WTC11 (cell line): ENCODE measurements at regions not wholly inside any gene's neighbourhood (a gene's known extent, or its start where the extent isn't known, plus 50 kb on each side); places are given as distances from the start of the nearest gene placed in this dataset.

Experiments used
- ATAC-seq: fragments of 200-7000 bp; cut with Tn5 transposase; 2 replicates; pipeline ENCODE4 v1.10.0; 2021; ENCODE audit warnings: mild to moderate bottlenecking, moderate library complexity
- CTCF ChIA-PET: fragments of 300-600 bp; sonication (Branson Sonifier 250); formaldehyde crosslinking; loops from one replicate; lab custom pipeline; 2021; ENCODE audit warnings: antibody characterized with exemption; lab: Charles Lee
- POLR2A ChIA-PET: fragments of 350-600 bp; sonication (Branson Sonifier 250); formaldehyde crosslinking; loops from one replicate; lab custom pipeline; 2021; ENCODE audit warnings: antibody characterized with exemption; lab: Charles Lee
- DNase-seq: peaks from one replicate; pipeline ENCODE4 v3.0.0; 2021; ENCODE audit warnings: low spot score
- H3K27ac Mint-ChIP-seq: 2 replicates; pipeline ENCODE4 v1.8.0; 2021; ENCODE audit warnings: mixed read lengths
- H3K27me3 Mint-ChIP-seq: 2 replicates; pipeline ENCODE4 v1.8.0; 2021; ENCODE audit warnings: low read depth, mild to moderate bottlenecking, moderate library complexity, mixed read lengths
- H3K36me3 Mint-ChIP-seq: 2 replicates; pipeline ENCODE4 v1.8.0; 2021; ENCODE audit warnings: mixed read lengths
- H3K4me1 Mint-ChIP-seq: 2 replicates; pipeline ENCODE4 v1.8.0; 2022; ENCODE audit warnings: mixed read lengths
- H3K4me3 Mint-ChIP-seq: 2 replicates; pipeline ENCODE4 v1.8.0; 2021; ENCODE audit warnings: mild to moderate bottlenecking, moderate library complexity, mixed read lengths
- H3K9me3 Mint-ChIP-seq: 2 replicates; pipeline ENCODE4 v1.8.0; 2021; ENCODE audit warnings: mixed read lengths
- CREM ChIP-seq: sonication (generic); formaldehyde crosslinking; IDR thresholded peaks from 2 replicates; pipeline ENCODE4 v1.8.1; 2022; ENCODE audit warnings: mild to moderate bottlenecking, missing genetic modification reagents, moderate library complexity
- EMX1 ChIP-seq: fragments of 250-450 bp; sonication (Bioruptor Pico); IDR thresholded peaks from 2 replicates; pipeline ENCODE4 v1.8.0; 2021; ENCODE audit warnings: mild to moderate bottlenecking
- ESRRA ChIP-seq: sonication (generic); formaldehyde crosslinking; IDR thresholded peaks from 2 replicates; pipeline ENCODE4 v1.8.1; 2022; ENCODE audit warnings: mild to moderate bottlenecking, missing genetic modification reagents, borderline replicate concordance
- ETV6 ChIP-seq: sonication (generic); formaldehyde crosslinking; IDR thresholded peaks from 2 replicates; pipeline ENCODE4 v1.8.1; 2022; ENCODE audit warnings: mild to moderate bottlenecking, missing genetic modification reagents
- HMGA2 ChIP-seq: fragments of 250-450 bp; sonication (Bioruptor Pico); IDR thresholded peaks from 2 replicates; pipeline ENCODE4 v1.4.0; 2021; ENCODE audit warnings: mild to moderate bottlenecking, moderate library complexity
- NFE2L1 ChIP-seq: sonication (generic); formaldehyde crosslinking; IDR thresholded peaks from 2 replicates; pipeline ENCODE4 v1.8.1; 2023; ENCODE audit warnings: missing genetic modification reagents
- RELA ChIP-seq: sonication (generic); formaldehyde crosslinking; IDR thresholded peaks from 2 replicates; pipeline ENCODE4 v1.8.1; 2022; ENCODE audit warnings: missing genetic modification reagents, mild to moderate bottlenecking, borderline replicate concordance
- SMAD3 ChIP-seq: sonication (generic); formaldehyde crosslinking; IDR thresholded peaks from 2 replicates; pipeline ENCODE4 v1.8.0; 2022; ENCODE audit warnings: missing genetic modification reagents, mild to moderate bottlenecking, borderline replicate concordance
- SP1 ChIP-seq: sonication (generic); formaldehyde crosslinking; conservative IDR thresholded peaks from 2 replicates; pipeline ENCODE4 v1.8.1; 2022; ENCODE audit warnings: missing genetic modification reagents
- TCF7 ChIP-seq: sonication (generic); formaldehyde crosslinking; IDR thresholded peaks from 2 replicates; pipeline ENCODE4 v1.8.0; 2022; ENCODE audit warnings: mild to moderate bottlenecking, low read depth, missing genetic modification reagents, moderate library complexity
- TP53 ChIP-seq: sonication (generic); formaldehyde crosslinking; IDR thresholded peaks from 2 replicates; pipeline ENCODE4 v1.8.1; 2023; ENCODE audit warnings: mild to moderate bottlenecking, missing genetic modification reagents
- TF ChIP-seq, protein P1 (sequence below): sonication (generic); formaldehyde crosslinking; conservative IDR thresholded peaks from 2 replicates; pipeline ENCODE4 v1.8.1; 2022; ENCODE audit warnings: mild to moderate bottlenecking, missing genetic modification reagents
- TF ChIP-seq, protein P2 (sequence below): fragments of 250-450 bp; sonication (Bioruptor Pico); IDR thresholded peaks from 2 replicates; pipeline ENCODE4 v1.9.0; 2021; ENCODE audit warnings: moderate library complexity, mild to moderate bottlenecking, inconsistent platforms, borderline replicate concordance
- TF ChIP-seq, protein P3 (sequence below): fragments of 200-600 bp; IDR thresholded peaks from 2 replicates; pipeline ENCODE4 v1.8.0; 2022; ENCODE audit warnings: antibody characterized with exemption
- TF ChIP-seq, protein P4 (sequence below): sonication (generic); formaldehyde crosslinking; IDR thresholded peaks from 2 replicates; pipeline ENCODE4 v1.8.0; 2022; ENCODE audit warnings: missing genetic modification reagents
- TF ChIP-seq, protein P5 (sequence below): sonication (generic); formaldehyde crosslinking; IDR thresholded peaks from 2 replicates; pipeline ENCODE4 v1.8.0; 2022; ENCODE audit warnings: mild to moderate bottlenecking, missing genetic modification reagents
- TF ChIP-seq, protein P6 (sequence below): sonication (generic); formaldehyde crosslinking; IDR thresholded peaks from 2 replicates; pipeline ENCODE4 v1.8.1; 2023; ENCODE audit warnings: mild to moderate bottlenecking, moderate library complexity, missing genetic modification reagents
- TF ChIP-seq, protein P7 (sequence below): sonication (generic); formaldehyde crosslinking; IDR thresholded peaks from 2 replicates; pipeline ENCODE4 v1.8.0; 2023; ENCODE audit warnings: missing genetic modification reagents
- TF ChIP-seq, protein P8 (sequence below): sonication (generic); formaldehyde crosslinking; IDR thresholded peaks from 2 replicates; pipeline ENCODE4 v1.8.1; 2023; ENCODE audit warnings: mild to moderate bottlenecking, missing genetic modification reagents, moderate library complexity
- TF ChIP-seq, protein P9 (sequence below): sonication (generic); formaldehyde crosslinking; IDR thresholded peaks from 2 replicates; pipeline ENCODE4 v1.8.1; 2023; ENCODE audit warnings: mild to moderate bottlenecking, missing genetic modification reagents, moderate library complexity

DNA sequence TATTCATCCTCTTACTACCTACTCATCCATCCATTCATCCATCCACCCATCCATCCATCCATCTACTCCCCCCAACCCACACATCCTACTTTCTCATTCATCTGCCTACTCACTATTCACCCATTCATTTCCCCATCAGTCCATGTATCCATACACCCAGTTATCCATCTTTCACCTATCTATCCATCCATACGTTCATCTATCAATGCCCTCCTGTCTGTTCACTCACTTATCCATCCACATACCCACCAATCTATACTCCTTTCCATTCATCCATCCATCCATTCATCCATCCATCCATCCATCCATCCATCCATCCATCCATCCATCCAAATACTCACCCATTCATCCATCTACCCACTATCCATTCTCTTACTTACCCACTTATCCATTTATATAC, 117.8 kb upstream of the LHX5 start:
- POLR2A ChIA-PET = no interaction called here
- H3K4me1 Mint-ChIP-seq = peaks cover 44% of the 10 kb centered on the region
- no peak overlapping the region for H3K4me3 Mint-ChIP-seq
- no peaks in the 10 kb centered on the region for H3K36me3 Mint-ChIP-seq
- peaks cover 8% of the 10 kb centered on the region for H3K9me3 Mint-ChIP-seq
- H3K27me3 Mint-ChIP-seq = peaks cover 18% of the 10 kb centered on the region
- TF ChIP-seq, protein P1, sequence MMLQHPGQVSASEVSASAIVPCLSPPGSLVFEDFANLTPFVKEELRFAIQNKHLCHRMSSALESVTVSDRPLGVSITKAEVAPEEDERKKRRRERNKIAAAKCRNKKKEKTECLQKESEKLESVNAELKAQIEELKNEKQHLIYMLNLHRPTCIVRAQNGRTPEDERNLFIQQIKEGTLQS (CRISPR knock-in tag) = no peak
- TF ChIP-seq ESRRA (CRISPR knock-in tag) (no peak), EMX1 (CRISPR knock-in tag) (no peak), NFE2L1 (no peak), SP1 (CRISPR knock-in tag) (no peak), SMAD3 (CRISPR knock-in tag) (no peak), HMGA2 (CRISPR knock-in tag) (no peak), CREM (CRISPR knock-in tag) (no peak), TP53 (CRISPR knock-in tag) (no peak), RELA (no peak), ETV6 (CRISPR knock-in tag) (no peak), TCF7 (no peak)
- TF ChIP-seq, protein P2, sequence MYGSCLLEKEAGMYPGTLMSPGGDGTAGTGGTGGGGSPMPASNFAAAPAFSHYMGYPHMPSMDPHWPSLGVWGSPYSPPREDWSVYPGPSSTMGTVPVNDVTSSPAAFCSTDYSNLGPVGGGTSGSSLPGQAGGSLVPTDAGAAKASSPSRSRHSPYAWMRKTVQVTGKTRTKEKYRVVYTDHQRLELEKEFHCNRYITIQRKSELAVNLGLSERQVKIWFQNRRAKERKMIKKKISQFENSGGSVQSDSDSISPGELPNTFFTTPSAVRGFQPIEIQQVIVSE (CRISPR knock-in tag) = no peak
- TF ChIP-seq, protein P3, sequence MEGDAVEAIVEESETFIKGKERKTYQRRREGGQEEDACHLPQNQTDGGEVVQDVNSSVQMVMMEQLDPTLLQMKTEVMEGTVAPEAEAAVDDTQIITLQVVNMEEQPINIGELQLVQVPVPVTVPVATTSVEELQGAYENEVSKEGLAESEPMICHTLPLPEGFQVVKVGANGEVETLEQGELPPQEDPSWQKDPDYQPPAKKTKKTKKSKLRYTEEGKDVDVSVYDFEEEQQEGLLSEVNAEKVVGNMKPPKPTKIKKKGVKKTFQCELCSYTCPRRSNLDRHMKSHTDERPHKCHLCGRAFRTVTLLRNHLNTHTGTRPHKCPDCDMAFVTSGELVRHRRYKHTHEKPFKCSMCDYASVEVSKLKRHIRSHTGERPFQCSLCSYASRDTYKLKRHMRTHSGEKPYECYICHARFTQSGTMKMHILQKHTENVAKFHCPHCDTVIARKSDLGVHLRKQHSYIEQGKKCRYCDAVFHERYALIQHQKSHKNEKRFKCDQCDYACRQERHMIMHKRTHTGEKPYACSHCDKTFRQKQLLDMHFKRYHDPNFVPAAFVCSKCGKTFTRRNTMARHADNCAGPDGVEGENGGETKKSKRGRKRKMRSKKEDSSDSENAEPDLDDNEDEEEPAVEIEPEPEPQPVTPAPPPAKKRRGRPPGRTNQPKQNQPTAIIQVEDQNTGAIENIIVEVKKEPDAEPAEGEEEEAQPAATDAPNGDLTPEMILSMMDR = no peak
- TF ChIP-seq, protein P4, sequence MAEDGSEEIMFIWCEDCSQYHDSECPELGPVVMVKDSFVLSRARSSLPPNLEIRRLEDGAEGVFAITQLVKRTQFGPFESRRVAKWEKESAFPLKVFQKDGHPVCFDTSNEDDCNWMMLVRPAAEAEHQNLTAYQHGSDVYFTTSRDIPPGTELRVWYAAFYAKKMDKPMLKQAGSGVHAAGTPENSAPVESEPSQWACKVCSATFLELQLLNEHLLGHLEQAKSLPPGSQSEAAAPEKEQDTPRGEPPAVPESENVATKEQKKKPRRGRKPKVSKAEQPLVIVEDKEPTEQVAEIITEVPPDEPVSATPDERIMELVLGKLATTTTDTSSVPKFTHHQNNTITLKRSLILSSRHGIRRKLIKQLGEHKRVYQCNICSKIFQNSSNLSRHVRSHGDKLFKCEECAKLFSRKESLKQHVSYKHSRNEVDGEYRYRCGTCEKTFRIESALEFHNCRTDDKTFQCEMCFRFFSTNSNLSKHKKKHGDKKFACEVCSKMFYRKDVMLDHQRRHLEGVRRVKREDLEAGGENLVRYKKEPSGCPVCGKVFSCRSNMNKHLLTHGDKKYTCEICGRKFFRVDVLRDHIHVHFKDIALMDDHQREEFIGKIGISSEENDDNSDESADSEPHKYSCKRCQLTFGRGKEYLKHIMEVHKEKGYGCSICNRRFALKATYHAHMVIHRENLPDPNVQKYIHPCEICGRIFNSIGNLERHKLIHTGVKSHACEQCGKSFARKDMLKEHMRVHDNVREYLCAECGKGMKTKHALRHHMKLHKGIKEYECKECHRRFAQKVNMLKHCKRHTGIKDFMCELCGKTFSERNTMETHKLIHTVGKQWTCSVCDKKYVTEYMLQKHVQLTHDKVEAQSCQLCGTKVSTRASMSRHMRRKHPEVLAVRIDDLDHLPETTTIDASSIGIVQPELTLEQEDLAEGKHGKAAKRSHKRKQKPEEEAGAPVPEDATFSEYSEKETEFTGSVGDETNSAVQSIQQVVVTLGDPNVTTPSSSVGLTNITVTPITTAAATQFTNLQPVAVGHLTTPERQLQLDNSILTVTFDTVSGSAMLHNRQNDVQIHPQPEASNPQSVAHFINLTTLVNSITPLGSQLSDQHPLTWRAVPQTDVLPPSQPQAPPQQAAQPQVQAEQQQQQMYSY (CRISPR knock-in tag) = no peak
- TF ChIP-seq, protein P5, sequence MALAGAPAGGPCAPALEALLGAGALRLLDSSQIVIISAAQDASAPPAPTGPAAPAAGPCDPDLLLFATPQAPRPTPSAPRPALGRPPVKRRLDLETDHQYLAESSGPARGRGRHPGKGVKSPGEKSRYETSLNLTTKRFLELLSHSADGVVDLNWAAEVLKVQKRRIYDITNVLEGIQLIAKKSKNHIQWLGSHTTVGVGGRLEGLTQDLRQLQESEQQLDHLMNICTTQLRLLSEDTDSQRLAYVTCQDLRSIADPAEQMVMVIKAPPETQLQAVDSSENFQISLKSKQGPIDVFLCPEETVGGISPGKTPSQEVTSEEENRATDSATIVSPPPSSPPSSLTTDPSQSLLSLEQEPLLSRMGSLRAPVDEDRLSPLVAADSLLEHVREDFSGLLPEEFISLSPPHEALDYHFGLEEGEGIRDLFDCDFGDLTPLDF (CRISPR knock-in tag) = no peak
- TF ChIP-seq, protein P6, sequence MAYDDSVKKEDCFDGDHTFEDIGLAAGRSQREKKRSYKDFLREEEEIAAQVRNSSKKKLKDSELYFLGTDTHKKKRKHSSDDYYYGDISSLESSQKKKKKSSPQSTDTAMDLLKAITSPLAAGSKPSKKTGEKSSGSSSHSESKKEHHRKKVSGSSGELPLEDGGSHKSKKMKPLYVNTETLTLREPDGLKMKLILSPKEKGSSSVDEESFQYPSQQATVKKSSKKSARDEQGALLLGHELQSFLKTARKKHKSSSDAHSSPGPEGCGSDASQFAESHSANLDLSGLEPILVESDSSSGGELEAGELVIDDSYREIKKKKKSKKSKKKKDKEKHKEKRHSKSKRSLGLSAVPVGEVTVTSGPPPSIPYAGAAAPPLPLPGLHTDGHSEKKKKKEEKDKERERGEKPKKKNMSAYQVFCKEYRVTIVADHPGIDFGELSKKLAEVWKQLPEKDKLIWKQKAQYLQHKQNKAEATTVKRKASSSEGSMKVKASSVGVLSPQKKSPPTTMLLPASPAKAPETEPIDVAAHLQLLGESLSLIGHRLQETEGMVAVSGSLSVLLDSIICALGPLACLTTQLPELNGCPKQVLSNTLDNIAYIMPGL (CRISPR knock-in tag) = no peak
- TF ChIP-seq, protein P7, sequence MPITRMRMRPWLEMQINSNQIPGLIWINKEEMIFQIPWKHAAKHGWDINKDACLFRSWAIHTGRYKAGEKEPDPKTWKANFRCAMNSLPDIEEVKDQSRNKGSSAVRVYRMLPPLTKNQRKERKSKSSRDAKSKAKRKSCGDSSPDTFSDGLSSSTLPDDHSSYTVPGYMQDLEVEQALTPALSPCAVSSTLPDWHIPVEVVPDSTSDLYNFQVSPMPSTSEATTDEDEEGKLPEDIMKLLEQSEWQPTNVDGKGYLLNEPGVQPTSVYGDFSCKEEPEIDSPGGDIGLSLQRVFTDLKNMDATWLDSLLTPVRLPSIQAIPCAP (CRISPR knock-in tag) = no peak
- TF ChIP-seq, protein P8, sequence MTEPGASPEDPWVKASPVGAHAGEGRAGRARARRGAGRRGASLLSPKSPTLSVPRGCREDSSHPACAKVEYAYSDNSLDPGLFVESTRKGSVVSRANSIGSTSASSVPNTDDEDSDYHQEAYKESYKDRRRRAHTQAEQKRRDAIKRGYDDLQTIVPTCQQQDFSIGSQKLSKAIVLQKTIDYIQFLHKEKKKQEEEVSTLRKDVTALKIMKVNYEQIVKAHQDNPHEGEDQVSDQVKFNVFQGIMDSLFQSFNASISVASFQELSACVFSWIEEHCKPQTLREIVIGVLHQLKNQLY (CRISPR knock-in tag) = no peak
- TF ChIP-seq, protein P9, sequence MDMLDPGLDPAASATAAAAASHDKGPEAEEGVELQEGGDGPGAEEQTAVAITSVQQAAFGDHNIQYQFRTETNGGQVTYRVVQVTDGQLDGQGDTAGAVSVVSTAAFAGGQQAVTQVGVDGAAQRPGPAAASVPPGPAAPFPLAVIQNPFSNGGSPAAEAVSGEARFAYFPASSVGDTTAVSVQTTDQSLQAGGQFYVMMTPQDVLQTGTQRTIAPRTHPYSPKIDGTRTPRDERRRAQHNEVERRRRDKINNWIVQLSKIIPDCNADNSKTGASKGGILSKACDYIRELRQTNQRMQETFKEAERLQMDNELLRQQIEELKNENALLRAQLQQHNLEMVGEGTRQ (CRISPR knock-in tag) = no peak
- no peak for DNase-seq
- no peak for ATAC-seq
- CTCF ChIA-PET = no interaction called here
- no peak overlapping the region for H3K27ac Mint-ChIP-seq
